Smooth muscle cell (in vitro differentiated cells): ENCODE measurements at regions not wholly inside any gene's neighbourhood (a gene's known extent, or its start where the extent isn't known, plus 50 kb on each side); places are given as distances from the start of the nearest gene placed in this dataset.

Experiments
- DNase-seq: peaks from one replicate; lab custom pipeline; 2025; ENCODE audit not compliant: unreplicated experiment; lab: John Stamatoyannopoulos, UW
- H2AFZ ChIP-seq: fragments of 200-600 bp; sonication (generic); 2 replicates; pipeline ENCODE4 v1.6.0; 2016; ENCODE audit warnings: antibody characterized with exemption, low read depth, mild to moderate bottlenecking
- H3F3A ChIP-seq: fragments of 200-600 bp; sonication (generic); 2 replicates; pipeline ENCODE4 v1.6.0; 2017; ENCODE audit warnings: antibody characterized with exemption, low read depth
- H3K27ac ChIP-seq: fragments of 200-600 bp; sonication (generic); 2 replicates; pipeline ENCODE4 v1.5.1; 2016; ENCODE audit warnings: low read depth, mild to moderate bottlenecking
- H3K27me3 ChIP-seq: fragments of 200-600 bp; sonication (generic); 2 replicates; pipeline ENCODE4 v1.6.1; 2016; ENCODE audit warnings: low read depth, mild to moderate bottlenecking
- H3K36me3 ChIP-seq: fragments of 200-600 bp; sonication (generic); 2 replicates; pipeline ENCODE4 v1.5.1; 2016; ENCODE audit warnings: low read depth
- H3K4me1 ChIP-seq: fragments of 200-600 bp; sonication (generic); 2 replicates; pipeline ENCODE4 v1.5.1; 2016; ENCODE audit warnings: low read depth
- H3K4me2 ChIP-seq: fragments of 200-600 bp; sonication (generic); 2 replicates; pipeline ENCODE4 v1.6.0; 2016; ENCODE audit warnings: mild to moderate bottlenecking
- H3K4me3 ChIP-seq: fragments of 200-600 bp; sonication (generic); 2 replicates; pipeline ENCODE4 v1.5.1; 2016; ENCODE audit warnings: mild to moderate bottlenecking
- H3K79me2 ChIP-seq: fragments of 200-600 bp; sonication (generic); 2 replicates; pipeline ENCODE4 v1.6.0; 2016; ENCODE audit warnings: low read depth, mild to moderate bottlenecking
- H3K9ac ChIP-seq: fragments of 200-600 bp; sonication (generic); 2 replicates; pipeline ENCODE4 v1.6.0; 2016; ENCODE audit warnings: low read depth
- H3K9me3 ChIP-seq: fragments of 200-600 bp; sonication (generic); replicated peaks from 2 replicates; pipeline ENCODE4 v1.5.1; 2016; ENCODE audit warnings: low read depth
- H4K20me1 ChIP-seq: fragments of 200-600 bp; sonication (generic); 2 replicates; pipeline ENCODE4 v1.6.0; 2016; ENCODE audit warnings: low read depth
- CTCF ChIP-seq: fragments of 200-600 bp; sonication (generic); IDR thresholded peaks from 2 replicates; pipeline ENCODE4 v1.5.1; 2017; ENCODE audit warnings: borderline replicate concordance, mild to moderate bottlenecking, antibody characterized with exemption; ENCODE audit not compliant: insufficient read depth, poor library complexity, severe bottlenecking
- WGBS: methylation state at CpG from one replicate; pipeline ENCODE4 v1.1.7; 2016; ENCODE audit warnings: low lambda C conversion rate; 5-methylcytosine and 5-hydroxymethylcytosine counted together

- Histone ChIP-seq H3K36me3 (no peaks in the 10 kb centered on the region), H3K79me2 (no peaks in the 10 kb centered on the region), H3F3A (no peaks in the 10 kb centered on the region), H3K4me3 (no peak overlapping the region), H4K20me1 (no peaks in the 10 kb centered on the region), H3K9ac (no peak overlapping the region), H3K27me3 (no peaks in the 10 kb centered on the region), H2AFZ (no peak overlapping the region), H3K27ac (no peak overlapping the region), H3K9me3 (no peaks in the 10 kb centered on the region), H3K4me1 (no peaks in the 10 kb centered on the region), H3K4me2 (no peak overlapping the region)
- WGBS = 67% methylated on average over 2 of the region's 2 CpGs
- TF ChIP-seq CTCF = no peak
- no peak for DNase-seq
Measured at GRCh38 chrX:129227366-129227765, 295.9 kb downstream of the SMARCA1 start.

- H4K20me1 ChIP-seq = no peaks in the 10 kb centered on the region
- H3K36me3 ChIP-seq = no peaks in the 10 kb centered on the region
- WGBS = 86% methylated on average over 4 of the region's 4 CpGs
- no peaks in the 10 kb centered on the region for H3K4me1 ChIP-seq
- H3F3A ChIP-seq = no peaks in the 10 kb centered on the region
- H2AFZ ChIP-seq = no peak overlapping the region
- H3K9me3 ChIP-seq = no peaks in the 10 kb centered on the region
- no peak overlapping the region for H3K4me2 ChIP-seq
- H3K9ac ChIP-seq = no peak overlapping the region
- H3K27me3 ChIP-seq = no peaks in the 10 kb centered on the region
- H3K27ac ChIP-seq = no peak overlapping the region
- no peak for TF ChIP-seq CTCF
- no peaks in the 10 kb centered on the region for H3K79me2 ChIP-seq
- no peak overlapping the region for H3K4me3 ChIP-seq
- no peak for DNase-seq
Measured at GRCh38 chrX:129193357-129193756, 329.9 kb downstream of the SMARCA1 start.

GRCh38 chrX:129188231-129188630 lies 335.1 kb downstream of the SMARCA1 start:
- no peak overlapping the region for H3K4me2 ChIP-seq
- H3K9ac ChIP-seq = no peak overlapping the region
- H3K27ac ChIP-seq = no peak overlapping the region
- H3F3A ChIP-seq = no peaks in the 10 kb centered on the region
- no peak for DNase-seq
- H3K9me3 ChIP-seq = no peaks in the 10 kb centered on the region
- 43% methylated on average over 6 of the region's 6 CpGs for WGBS
- TF ChIP-seq CTCF = no peak
- no peaks in the 10 kb centered on the region for H3K36me3 ChIP-seq
- H3K4me3 ChIP-seq = no peak overlapping the region
- no peaks in the 10 kb centered on the region for H3K79me2 ChIP-seq
- H2AFZ ChIP-seq = no peak overlapping the region
- no peaks in the 10 kb centered on the region for H3K4me1 ChIP-seq
- H3K27me3 ChIP-seq = no peaks in the 10 kb centered on the region
- H4K20me1 ChIP-seq = no peaks in the 10 kb centered on the region

GRCh38 chrX:129176710-129177109 lies 346.6 kb downstream of the SMARCA1 start:
- Histone ChIP-seq H2AFZ (no peak overlapping the region), H4K20me1 (no peaks in the 10 kb centered on the region), H3K4me3 (no peak overlapping the region), H3K9me3 (no peaks in the 10 kb centered on the region), H3K27ac (no peak overlapping the region), H3K27me3 (no peaks in the 10 kb centered on the region), H3K79me2 (no peaks in the 10 kb centered on the region), H3F3A (no peaks in the 10 kb centered on the region), H3K4me2 (no peak overlapping the region), H3K36me3 (no peaks in the 10 kb centered on the region), H3K9ac (no peak overlapping the region), H3K4me1 (no peaks in the 10 kb centered on the region)
- no peak for DNase-seq
- TF ChIP-seq CTCF = no peak
